PC-3 (cell line): ENCODE measurements at regions not wholly inside any gene's neighbourhood (a gene's known extent, or its start where the extent isn't known, plus 50 kb on each side); places are given as distances from the start of the nearest gene placed in this dataset.

Experiments
- ATAC-seq: fragments of 200-7000 bp; cut with Tn5 transposase; 2 replicates; pipeline ENCODE4 v1.9.1; 2020; ENCODE audit warnings: mild to moderate bottlenecking, moderate library complexity
- BruUV-seq: library from RNA; stranded (reverse); fragments of 400-500 nt; replicated peaks from 2 replicates; lab custom pipeline; 2021; lab: Mats Ljungman, UMichigan
- CTCF ChIA-PET: fragments of 300-600 bp; sonication (Branson Sonifier 250); formaldehyde crosslinking; loops from one replicate; lab custom pipeline; 2022; ENCODE audit warnings: antibody characterized with exemption; lab: Charles Lee
- POLR2A ChIA-PET: fragments of 300-600 bp; sonication (Branson Sonifier 250); formaldehyde crosslinking; loops from one replicate; lab custom pipeline; 2022; ENCODE audit warnings: antibody characterized with exemption; ENCODE audit not compliant: unreplicated experiment; lab: Charles Lee
- DNase-seq: peaks from one replicate; pipeline ENCODE4 v3.0.0-alpha.2; 2015
- H2AFZ ChIP-seq: fragments of 300-600 bp; sonication (generic); 2 replicates; pipeline ENCODE4 v1.6.0; 2016; ENCODE audit warnings: antibody characterized with exemption, low read length
- H3F3A ChIP-seq: fragments of 300-600 bp; sonication (generic); one replicate; pipeline ENCODE4 v1.6.0; 2017; ENCODE audit warnings: antibody characterized with exemption, low read length, control low read depth, mild to moderate bottlenecking; ENCODE audit not compliant: unreplicated experiment
- H3K27ac ChIP-seq: fragments of 300-600 bp; sonication (generic); 2 replicates; pipeline ENCODE4 v1.5.1; 2016; ENCODE audit warnings: mild to moderate bottlenecking, low read length
- H3K27me3 ChIP-seq: fragments of 300-600 bp; sonication (generic); 2 replicates; pipeline ENCODE4 v1.6.1; 2016; ENCODE audit warnings: low read length, mixed read lengths
- H3K36me3 ChIP-seq: fragments of 300-600 bp; sonication (generic); 2 replicates; pipeline ENCODE4 v1.6.1; 2016; ENCODE audit warnings: low read depth, mixed run types, low read length, mixed read lengths
- H3K4me1 ChIP-seq: fragments of 300-600 bp; sonication (generic); 2 replicates; pipeline ENCODE4 v1.5.1; 2016; ENCODE audit warnings: low read length; ENCODE audit not compliant: insufficient read depth
- H3K4me2 ChIP-seq: fragments of 300-600 bp; sonication (generic); 2 replicates; pipeline ENCODE4 v1.6.0; 2016; ENCODE audit warnings: low read length
- H3K4me3 ChIP-seq: fragments of 300-600 bp; sonication (generic); 2 replicates; pipeline ENCODE4 v1.5.1; 2016; ENCODE audit warnings: mild to moderate bottlenecking, low read length, mixed read lengths
- H3K79me2 ChIP-seq: fragments of 300-600 bp; sonication (generic); 2 replicates; pipeline ENCODE4 v1.6.1; 2017; ENCODE audit warnings: low read length, mixed read lengths
- H3K9ac ChIP-seq: fragments of 300-600 bp; sonication (generic); 2 replicates; pipeline ENCODE4 v1.6.0; 2016; ENCODE audit warnings: mild to moderate bottlenecking, low read length
- H3K9me2 ChIP-seq: fragments of 300-600 bp; sonication (generic); replicated peaks from 2 replicates; pipeline ENCODE4 v1.6.1; 2016; ENCODE audit warnings: mixed run types, low read length, mixed read lengths
- H3K9me3 ChIP-seq: fragments of 300-600 bp; sonication (generic); 2 replicates; pipeline ENCODE4 v1.6.1; 2016; ENCODE audit warnings: low read length, mixed read lengths
- H4K20me1 ChIP-seq: fragments of 300-600 bp; sonication (generic); 2 replicates; pipeline ENCODE4 v1.6.1; 2016; ENCODE audit warnings: low read length, mixed read lengths
- CTCF ChIP-seq: fragments of 300-600 bp; sonication (generic); conservative IDR thresholded peaks from 2 replicates; pipeline ENCODE4 v1.5.1; 2017; ENCODE audit warnings: antibody characterized with exemption, low read depth, mild to moderate bottlenecking, low read length
- EZH2 ChIP-seq: fragments of 300-600 bp; sonication (generic); IDR thresholded peaks from one replicate; pipeline ENCODE4 v1.6.1; 2017; ENCODE audit warnings: antibody characterized with exemption, mild to moderate bottlenecking, low read length; ENCODE audit not compliant: unreplicated experiment
- EZH2phosphoT487 ChIP-seq: fragments of 300-600 bp; sonication (generic); IDR thresholded peaks from 2 replicates; pipeline ENCODE4 v1.6.1; 2018; ENCODE audit warnings: mild to moderate bottlenecking, antibody characterized with exemption, low read length, borderline replicate concordance
- intact Hi-C: fragments of 100-400 bp; cut with micrococcal nuclease; formaldehyde crosslinking; loops from 2 replicates; pipeline ENCODE4 v1.9.0; 2023

- Histone ChIP-seq H3K27ac (no peak overlapping the region), H3K27me3 (peaks cover 43% of the 10 kb centered on the region), H3K4me3 (no peak overlapping the region), H2AFZ (no peak overlapping the region), H3K4me2 (no peak overlapping the region), H4K20me1 (no peaks in the 10 kb centered on the region), H3K9ac (no peak overlapping the region), H3K9me2 (no peaks in the 10 kb centered on the region), H3K79me2 (no peaks in the 10 kb centered on the region), H3K36me3 (no peaks in the 10 kb centered on the region), H3K9me3 (no peaks in the 10 kb centered on the region), H3K4me1 (no peaks in the 10 kb centered on the region), H3F3A (no peaks in the 10 kb centered on the region)
- DNase-seq (no peak), ATAC-seq (no peak)
- BruUV-seq, result no TSS peak
- ChIA-PET CTCF (no interaction called here), POLR2A (no interaction called here)
- intact Hi-C loops, result no loop called here
- no peak for TF ChIP-seq EZH2
- TF ChIP-seq EZH2phosphoT487, result no peak
- TF ChIP-seq CTCF, result no peak
These were observed 99.9 kb downstream of the OTOR start for GRCh38 chr20:16848061-16848460.

- Histone ChIP-seq H3K36me3 (no peaks in the 10 kb centered on the region), H4K20me1 (no peaks in the 10 kb centered on the region), H3K79me2 (no peaks in the 10 kb centered on the region), H3K4me3 (no peak overlapping the region), H3K4me1 (no peaks in the 10 kb centered on the region), H3F3A (no peaks in the 10 kb centered on the region), H3K9ac (no peak overlapping the region), H3K27me3 (peaks cover 43% of the 10 kb centered on the region), H3K4me2 (no peak overlapping the region), H3K27ac (no peak overlapping the region), H3K9me2 (no peaks in the 10 kb centered on the region), H2AFZ (no peak overlapping the region), H3K9me3 (no peaks in the 10 kb centered on the region)
- intact Hi-C loops, result no loop called here
- POLR2A ChIA-PET, result no interaction called here
- DNase-seq (no peak), ATAC-seq (no peak)
- CTCF ChIA-PET, result no interaction called here
- BruUV-seq, result no TSS peak
- TF ChIP-seq EZH2phosphoT487 (no peak), EZH2 (no peak), CTCF (no peak)
These were observed 100.4 kb downstream of the OTOR start for GRCh38 chr20:16848526-16848925.

- ATAC-seq, result no peak
- ChIA-PET CTCF (no interaction called here), POLR2A (no interaction called here)
- intact Hi-C loops, result no loop called here
- Histone ChIP-seq H3K36me3 (no peaks in the 10 kb centered on the region), H4K20me1 (no peaks in the 10 kb centered on the region), H3K27me3 (peaks cover 30% of the 10 kb centered on the region), H3K4me3 (no peak overlapping the region), H3K4me1 (no peaks in the 10 kb centered on the region), H3K4me2 (no peak overlapping the region), H3K9ac (no peak overlapping the region), H3K27ac (no peak overlapping the region), H3K79me2 (no peaks in the 10 kb centered on the region), H3K9me2 (no peaks in the 10 kb centered on the region), H3F3A (no peaks in the 10 kb centered on the region), H3K9me3 (no peaks in the 10 kb centered on the region), H2AFZ (no peak overlapping the region)
- no peak for TF ChIP-seq EZH2phosphoT487
- TF ChIP-seq CTCF, result no peak
- TF ChIP-seq EZH2, result no peak
- no TSS peak for BruUV-seq
- DNase-seq, result no peak
These were observed 112.8 kb downstream of the OTOR start for GRCh38 chr20:16860914-16861313.
